Neural progenitor cell (in vitro differentiated cells): ENCODE measurements at regions not wholly inside any gene's neighbourhood (a gene's known extent, or its start where the extent isn't known, plus 50 kb on each side); places are given as distances from the start of the nearest gene placed in this dataset.

ENCODE experiments used
- EZH2 ChIP-seq: fragments of 200-600 bp; sonication (generic); IDR thresholded peaks from 2 replicates; pipeline ENCODE4 v1.6.1; 2017; ENCODE audit warnings: antibody characterized with exemption, mild to moderate bottlenecking, moderate library complexity
- EZH2phosphoT487 ChIP-seq: fragments of 200-600 bp; sonication (generic); IDR thresholded peaks from 2 replicates; pipeline ENCODE4 v1.6.1; 2017; ENCODE audit warnings: antibody characterized with exemption
- TF ChIP-seq, protein P1 (sequence below): fragments of 200-600 bp; sonication (generic); IDR thresholded peaks from 2 replicates; pipeline ENCODE4 v1.5.1; 2017; ENCODE audit warnings: antibody characterized with exemption, mild to moderate bottlenecking

DNA sequence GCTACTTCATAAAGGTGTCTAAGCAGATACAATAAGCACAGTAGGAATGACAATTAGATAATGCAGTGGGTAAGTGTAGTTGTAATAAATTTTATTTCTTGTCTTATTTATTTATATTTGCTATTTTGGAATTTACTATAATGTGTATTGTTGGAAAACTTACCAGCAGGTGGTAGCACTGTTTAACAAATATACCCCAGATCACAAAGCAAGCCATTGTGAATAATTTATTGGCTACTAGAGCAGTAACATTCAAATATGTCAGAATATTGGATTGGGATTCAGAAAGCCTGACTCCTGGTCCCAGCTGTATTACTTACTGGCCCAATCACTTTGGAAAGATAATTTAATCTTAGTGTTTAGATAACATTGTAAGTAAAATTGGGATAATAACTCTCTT is 78.0 kb downstream of the ISOC1 start:
- TF ChIP-seq EZH2phosphoT487: no peak
- TF ChIP-seq, protein P1, sequence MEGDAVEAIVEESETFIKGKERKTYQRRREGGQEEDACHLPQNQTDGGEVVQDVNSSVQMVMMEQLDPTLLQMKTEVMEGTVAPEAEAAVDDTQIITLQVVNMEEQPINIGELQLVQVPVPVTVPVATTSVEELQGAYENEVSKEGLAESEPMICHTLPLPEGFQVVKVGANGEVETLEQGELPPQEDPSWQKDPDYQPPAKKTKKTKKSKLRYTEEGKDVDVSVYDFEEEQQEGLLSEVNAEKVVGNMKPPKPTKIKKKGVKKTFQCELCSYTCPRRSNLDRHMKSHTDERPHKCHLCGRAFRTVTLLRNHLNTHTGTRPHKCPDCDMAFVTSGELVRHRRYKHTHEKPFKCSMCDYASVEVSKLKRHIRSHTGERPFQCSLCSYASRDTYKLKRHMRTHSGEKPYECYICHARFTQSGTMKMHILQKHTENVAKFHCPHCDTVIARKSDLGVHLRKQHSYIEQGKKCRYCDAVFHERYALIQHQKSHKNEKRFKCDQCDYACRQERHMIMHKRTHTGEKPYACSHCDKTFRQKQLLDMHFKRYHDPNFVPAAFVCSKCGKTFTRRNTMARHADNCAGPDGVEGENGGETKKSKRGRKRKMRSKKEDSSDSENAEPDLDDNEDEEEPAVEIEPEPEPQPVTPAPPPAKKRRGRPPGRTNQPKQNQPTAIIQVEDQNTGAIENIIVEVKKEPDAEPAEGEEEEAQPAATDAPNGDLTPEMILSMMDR: no peak
- no peak for TF ChIP-seq EZH2
